ENCODE measurements at regions not wholly inside any gene's neighbourhood (a gene's known extent, or its start where the extent isn't known, plus 50 kb on each side); places are given as distances from the start of the nearest gene placed in this dataset.

- TF ChIP-seq CTCF (IDR thresholded peaks at IDR 0.05) (no peak), TCF7L2 (IDR thresholded peaks at IDR 0.05; ENCODE audit: low read depth, low read length) (no peak), POLR2AphosphoS5 (IDR thresholded peaks at IDR 0.05; ENCODE audit: low read depth, low read length) (no peak), SIN3A (IDR thresholded peaks at IDR 0.05; ENCODE audit: borderline replicate concordance, insufficient read depth, low read depth, low read length) (no peak)
Observed at GRCh38 chr14:83467811-83468210, 1934.2 kb upstream of the SEL1L start.
